Loucy (cell line): ENCODE measurements at regions not wholly inside any gene's neighbourhood (a gene's known extent, or its start where the extent isn't known, plus 50 kb on each side); places are given as distances from the start of the nearest gene placed in this dataset.

Experiments used
- CTCF ChIP-seq: fragments of 200-600 bp; sonication (generic); conservative IDR thresholded peaks from 2 replicates; pipeline ENCODE4 v1.5.1; 2014; ENCODE audit warnings: mild to moderate bottlenecking, antibody characterized with exemption, low read length
- EZH2phosphoT487 ChIP-seq: fragments of 200-600 bp; IDR thresholded peaks from 2 replicates; pipeline ENCODE4 v1.6.1; 2018; ENCODE audit warnings: antibody characterized with exemption, mild to moderate bottlenecking, moderate library complexity, borderline replicate concordance

- TF ChIP-seq EZH2phosphoT487 (no peak), CTCF (no peak)
These were observed 113.4 kb upstream of the PELI2 start for GRCh38 chr14:56004786-56005185.
